ENCODE measurements at regions not wholly inside any gene's neighbourhood (a gene's known extent, or its start where the extent isn't known, plus 50 kb on each side); places are given as distances from the start of the nearest gene placed in this dataset.

- DNase-seq (ENCODE audit: low read depth in 2 of 2) = no peak
These were observed 617.6 kb downstream of the EBF1 start for GRCh38 chr5:158482125-158482524.

GRCh38 chr5:158478139-158478538, 619.2 kb upstream of the CLINT1 start:
- no peak for DNase-seq (ENCODE audit: low read depth in 2 of 2)

DNA sequence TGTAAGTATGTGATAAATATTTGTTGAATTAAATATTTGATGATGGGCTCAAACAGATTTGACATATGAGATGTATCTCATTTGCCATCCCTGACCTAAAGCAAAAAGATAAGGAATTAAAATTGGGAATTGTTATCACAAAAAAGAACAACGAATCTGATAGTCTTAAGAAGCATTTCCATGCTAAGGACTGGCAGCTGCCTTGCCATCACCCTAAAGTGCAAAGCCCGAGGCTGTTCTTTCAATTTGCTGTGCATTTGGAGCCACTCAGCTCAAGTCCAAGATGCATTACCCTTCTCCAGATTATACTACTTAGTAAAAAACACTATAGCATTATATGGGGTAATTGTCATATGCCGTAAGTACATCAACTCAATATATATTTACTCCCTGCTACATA, 618.3 kb upstream of the CLINT1 start:
- no peak for DNase-seq (ENCODE audit: low read depth in 2 of 2)

GRCh38 chr5:158473016-158473635, 614.2 kb upstream of the CLINT1 start:
- DNase-seq (ENCODE audit: low read depth in 2 of 2) = no peak

GRCh38 chr5:158471535-158471924, 612.6 kb upstream of the CLINT1 start:
- DNase-seq (ENCODE audit: low read depth in 2 of 2) = no peak

DNA sequence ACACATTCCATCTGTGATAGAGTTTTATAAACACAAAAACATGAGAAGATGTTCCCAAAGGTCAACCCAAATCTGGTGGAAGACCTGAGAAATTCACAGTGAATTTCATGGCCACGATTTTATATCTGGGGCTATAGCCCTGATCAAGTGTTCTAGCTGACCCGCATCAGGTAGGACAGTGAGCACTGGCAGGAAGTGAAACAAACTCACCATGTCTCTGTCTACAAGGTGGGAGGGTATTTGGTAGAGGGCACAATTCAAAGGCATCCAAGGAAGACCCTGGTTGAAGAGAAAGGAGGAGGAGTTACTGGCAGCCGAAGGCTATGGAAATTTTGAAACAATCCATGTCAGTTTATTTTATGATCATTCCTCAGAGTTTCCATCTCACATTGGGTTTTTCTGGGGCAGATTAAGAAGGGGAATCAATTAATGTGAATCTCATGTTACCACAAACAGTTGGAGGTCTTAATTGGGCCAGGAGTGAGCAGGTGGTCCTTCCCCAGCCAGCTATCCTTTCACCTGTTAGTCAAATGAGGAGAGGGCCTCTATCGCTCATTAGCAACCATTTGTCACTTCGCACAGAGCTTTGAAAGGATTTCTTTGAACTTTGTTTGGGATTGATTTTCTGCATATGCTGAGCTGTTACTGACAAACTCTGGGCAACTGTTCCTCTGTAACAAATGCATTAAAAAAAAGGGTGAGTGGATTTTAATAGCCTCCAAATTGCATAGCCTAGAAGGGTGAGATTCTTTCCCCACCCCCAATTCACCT, 612.0 kb upstream of the CLINT1 start:
- DNase-seq (ENCODE audit: low read depth in 2 of 2) = no peak

GRCh38 chr5:158468444-158468843, 609.5 kb upstream of the CLINT1 start:
- no peak for DNase-seq (ENCODE audit: low read depth in 2 of 2)

DNA sequence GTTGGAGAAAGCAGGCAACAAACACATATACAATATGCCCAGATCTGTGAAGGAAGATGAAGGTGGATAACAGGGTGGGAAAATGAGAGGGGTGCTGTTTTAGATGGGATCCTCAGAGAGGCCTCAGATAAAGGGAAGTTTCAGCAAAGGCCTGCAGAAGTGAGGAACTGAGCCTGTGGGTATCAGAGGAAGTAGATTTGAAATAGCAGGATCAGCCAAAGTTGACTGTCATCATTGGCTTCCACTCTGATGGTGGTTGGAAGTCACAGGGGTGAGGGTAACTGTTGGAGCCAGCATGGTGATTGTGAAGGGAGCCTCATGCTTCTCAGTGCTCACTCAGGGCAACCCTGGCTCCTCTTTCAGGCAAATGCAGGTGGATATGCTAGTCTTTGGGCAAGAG, 607.2 kb upstream of the CLINT1 start:
- DNase-seq (ENCODE audit: low read depth in 2 of 2) = no peak

DNA sequence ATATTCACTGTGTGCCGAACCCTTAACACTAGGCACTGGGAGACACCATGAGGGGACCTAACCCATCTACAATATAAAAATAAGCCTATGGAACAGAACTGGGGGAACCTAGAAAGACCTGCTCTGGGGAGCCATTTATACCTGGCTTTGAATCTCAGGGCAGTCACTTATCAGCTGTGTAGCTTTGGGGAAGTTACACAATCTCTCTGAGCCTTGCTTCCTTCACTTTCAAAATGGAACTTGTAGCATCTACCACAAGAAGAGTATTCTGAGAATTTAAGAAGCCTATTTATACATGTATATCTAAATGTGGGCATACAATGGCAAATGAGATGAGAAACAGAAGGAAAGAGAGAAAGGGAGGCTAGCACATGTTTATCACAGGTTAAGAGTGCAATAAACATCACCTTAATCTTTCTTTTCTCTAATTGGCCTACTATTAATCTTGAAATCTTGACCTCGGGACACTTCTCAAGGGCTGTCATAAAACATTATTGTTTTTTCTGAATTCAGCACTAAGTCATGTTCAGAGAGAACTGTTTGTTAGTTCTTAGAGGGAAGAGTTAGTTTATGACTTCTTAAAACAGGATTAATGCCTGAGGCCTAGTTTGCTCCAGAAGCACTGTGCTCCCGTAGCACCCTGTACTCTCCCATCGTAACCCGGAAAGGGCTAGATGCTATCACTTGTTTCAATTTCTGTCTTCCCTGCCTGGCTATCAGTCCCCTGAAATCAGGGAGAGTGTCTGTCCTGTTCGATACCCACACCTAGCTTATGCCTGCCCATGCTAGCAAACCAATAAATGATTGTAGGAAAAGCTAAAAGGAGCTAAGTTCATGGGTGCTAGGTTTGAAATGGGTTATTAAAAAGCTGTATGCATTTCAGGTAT, 606.4 kb upstream of the CLINT1 start:
- no peak for DNase-seq (ENCODE audit: low read depth in 2 of 2)

DNA sequence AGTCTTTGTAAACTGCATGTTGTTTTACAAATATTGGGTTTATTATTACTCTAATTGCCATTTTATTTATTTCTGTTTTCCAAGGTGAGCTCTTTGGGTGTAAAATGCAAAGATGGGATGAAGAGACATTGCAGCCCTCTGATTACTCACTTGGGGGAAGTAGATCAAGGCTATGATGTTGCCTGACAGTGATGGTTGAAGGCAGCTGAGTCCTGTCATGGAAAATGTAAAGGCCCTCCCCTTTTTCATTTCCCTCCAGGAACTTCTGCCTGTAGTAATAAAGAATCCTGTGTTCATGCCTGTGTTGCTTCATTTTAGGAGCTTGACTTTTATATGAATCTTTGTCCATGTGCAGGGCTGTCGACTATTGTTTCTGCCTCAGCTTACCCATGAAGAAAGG, 605.4 kb upstream of the CLINT1 start:
- no peak for DNase-seq (ENCODE audit: low read depth in 2 of 2)

DNA sequence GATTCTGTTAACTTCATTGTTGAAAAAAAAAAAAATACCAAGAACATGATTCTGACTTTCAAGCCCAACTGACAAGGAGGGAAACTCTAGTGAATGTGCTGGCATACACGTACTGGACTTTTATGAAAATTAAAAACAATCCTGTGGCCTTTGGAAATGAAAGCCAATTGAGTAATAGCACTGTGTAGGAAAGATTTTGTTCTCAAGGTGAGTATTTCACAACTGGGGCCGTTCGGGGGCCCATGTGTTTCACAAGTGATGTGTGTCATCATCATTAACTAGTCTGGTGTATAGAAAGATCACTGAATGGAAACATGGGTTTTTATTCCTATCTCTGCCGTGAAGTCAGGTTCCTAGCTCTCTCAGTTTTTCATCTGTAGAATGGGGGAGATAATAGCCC, 605.0 kb upstream of the CLINT1 start:
- no peak for DNase-seq (ENCODE audit: low read depth in 2 of 2)

DNA sequence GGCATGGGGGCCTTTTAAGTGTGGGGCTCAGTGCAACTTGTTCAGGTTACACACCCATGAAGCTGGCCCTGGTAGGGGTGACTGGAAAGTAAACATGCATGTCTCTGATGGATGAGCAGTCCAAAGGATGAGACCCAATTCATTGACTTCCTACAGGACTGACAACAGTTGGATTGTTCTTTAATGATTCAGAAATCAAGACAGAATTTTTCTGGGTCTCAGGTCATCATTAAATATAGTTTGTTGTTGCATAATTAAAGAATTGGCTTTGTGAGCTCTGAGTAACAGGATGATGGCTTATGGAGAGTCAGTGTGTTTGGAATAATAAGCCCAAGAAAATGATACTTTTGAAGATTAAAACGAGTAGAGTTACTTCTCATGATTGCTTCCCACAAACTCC, 604.2 kb upstream of the CLINT1 start:
- no peak for DNase-seq (ENCODE audit: low read depth in 2 of 2)

GRCh38 chr5:158462349-158463114, 603.6 kb upstream of the CLINT1 start:
- DNase-seq (ENCODE audit: low read depth in 2 of 2) = no peak

- no peak for DNase-seq (ENCODE audit: low read depth in 2 of 2)
These were observed 602.4 kb upstream of the CLINT1 start for GRCh38 chr5:158461240-158461854.

DNA sequence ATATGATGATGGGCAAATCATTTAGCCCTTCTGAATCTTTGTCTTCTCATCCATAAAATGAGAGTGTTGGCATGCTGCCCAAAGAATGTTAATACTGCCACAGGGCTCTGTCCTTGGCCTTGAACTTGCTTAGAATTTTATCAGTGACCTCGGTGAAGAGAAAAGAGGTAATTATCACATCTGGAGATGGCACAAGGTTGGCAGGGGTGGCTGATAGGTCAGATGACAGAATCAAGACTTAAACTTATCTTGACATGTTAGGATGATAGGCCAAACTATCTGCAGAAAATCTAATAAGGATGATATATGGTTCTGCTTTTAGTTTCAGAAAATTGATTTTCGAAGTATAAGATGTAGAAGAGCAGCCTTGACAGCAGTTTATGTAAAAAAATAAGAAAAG, 599.1 kb upstream of the CLINT1 start:
- no peak for DNase-seq (ENCODE audit: low read depth in 2 of 2)

DNA sequence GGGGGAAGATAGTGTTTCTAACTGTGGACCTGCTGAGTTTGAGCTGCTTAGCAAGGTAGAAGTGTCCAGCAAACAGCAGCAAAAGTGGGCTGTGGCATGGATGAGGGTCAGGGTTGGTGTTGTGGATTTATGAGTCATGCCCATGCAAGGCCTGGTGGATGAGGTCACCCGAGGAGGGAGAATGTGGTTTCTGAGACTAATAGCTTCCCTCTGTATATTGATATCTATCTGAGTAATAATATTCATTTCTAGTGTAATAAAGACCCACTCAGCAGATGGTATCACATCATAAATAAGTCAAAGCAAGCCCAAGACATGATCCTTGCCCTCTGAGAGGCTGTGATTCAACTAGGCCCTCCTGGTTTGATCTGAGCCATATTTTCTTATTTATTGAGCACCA, 597.8 kb upstream of the CLINT1 start:
- DNase-seq (ENCODE audit: low read depth in 2 of 2) = no peak

GRCh38 chr5:158456241-158456640, 597.3 kb upstream of the CLINT1 start:
- DNase-seq (ENCODE audit: low read depth in 2 of 2) = no peak

- no peak for DNase-seq (ENCODE audit: low read depth in 2 of 2)
These were observed 593.2 kb upstream of the CLINT1 start for GRCh38 chr5:158451993-158452672.

DNA sequence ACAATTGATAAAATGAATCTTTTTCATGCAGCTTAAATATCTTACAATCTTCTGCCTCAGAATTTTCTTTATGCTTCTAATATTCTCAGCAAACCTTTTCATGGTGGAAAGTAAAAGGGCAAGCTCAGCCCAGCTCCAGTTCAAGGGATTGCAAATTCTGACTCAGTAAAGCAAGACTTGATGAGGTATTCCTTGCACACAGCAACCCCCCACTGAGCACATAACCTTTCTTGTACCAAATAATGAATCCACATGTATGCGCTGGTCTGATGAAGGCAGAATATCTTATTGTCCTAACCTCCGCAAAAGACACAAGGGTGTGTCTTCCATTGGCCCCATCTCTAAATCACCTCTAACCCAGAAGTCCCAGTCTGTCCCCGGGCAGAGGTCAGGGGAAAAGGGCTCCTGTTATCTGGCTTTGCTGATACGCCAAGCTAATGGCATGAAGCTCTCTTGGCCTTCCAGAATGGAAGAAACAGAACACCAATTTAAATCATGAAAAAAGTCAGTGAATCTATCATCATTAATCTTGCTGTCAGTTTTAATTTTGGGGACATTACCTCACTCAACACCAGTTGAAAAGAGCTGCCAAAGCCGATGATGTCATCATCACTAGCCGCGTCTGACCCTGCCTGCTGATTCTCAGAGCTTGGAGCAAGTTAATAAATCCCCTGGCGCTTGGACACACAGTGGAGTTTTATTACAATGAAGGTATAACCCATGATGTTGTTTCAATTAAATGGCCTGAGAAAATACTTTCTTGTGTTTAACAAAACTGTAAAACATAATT, 592.5 kb upstream of the CLINT1 start:
- DNase-seq (ENCODE audit: low read depth in 2 of 2) = no peak

- DNase-seq (ENCODE audit: low read depth in 2 of 2) = no peak
These were observed 591.8 kb upstream of the CLINT1 start for GRCh38 chr5:158450751-158451171.

Measured in stimulated activated CD8-positive, alpha-beta memory T cell treated with anti-CD3 and anti-CD28 coated beads, Interleukin-7, amount 100 ng/mL, for 1 hour (primary cell).